ENCODE measurements at regions not wholly inside any gene's neighbourhood (a gene's known extent, or its start where the extent isn't known, plus 50 kb on each side); places are given as distances from the start of the nearest gene placed in this dataset.

- TF ChIP-seq CHD1 (IDR thresholded peaks at IDR 0.05; ENCODE audit: low read depth, low read length) (no peak), MXI1 (IDR thresholded peaks at IDR 0.05; ENCODE audit: borderline replicate concordance, low read depth, low read length) (no peak), POLR2A (IDR thresholded peaks at IDR 0.05; ENCODE audit: low read depth, low read length) (no peak), CEBPB (IDR thresholded peaks at IDR 0.05; ENCODE audit: low read depth, low read length) (no peak), FOS (IDR thresholded peaks at IDR 0.05; ENCODE audit: low read depth, low read length) (no peak), ELK1 (IDR thresholded peaks at IDR 0.05; ENCODE audit: borderline replicate concordance, low read depth, low read length) (no peak), RFX5 (IDR thresholded peaks at IDR 0.05; ENCODE audit: low read depth, low read length) (no peak), RCOR1 (IDR thresholded peaks at IDR 0.05; ENCODE audit: insufficient replicate concordance, low read length) (no peak), BHLHE40 (IDR thresholded peaks at IDR 0.05; ENCODE audit: low read depth, low read length) (no peak), MAZ (IDR thresholded peaks at IDR 0.05; ENCODE audit: borderline replicate concordance, low read depth, low read length) (no peak)
- CTCF ChIA-PET: no interaction called here
- no TSS peak for BruUV-seq (replicated peaks)
Measured at GRCh38 chr4:52241916-52242315, 190.8 kb downstream of the SPATA18 start.

More at GRCh38 chr4:52241916-52242315, 190.8 kb downstream of the SPATA18 start:
- no peak overlapping the region for H3K18ac ChIP-seq (ENCODE audit: low read depth, low read length)
- ATAC-seq (ENCODE audit: low read depth): no peak
- H3K9me3 ChIP-seq (ENCODE audit: control insufficient read depth, insufficient read depth, low read length): no peaks in the 10 kb centered on the region
- POLR2A ChIA-PET (ENCODE audit: unreplicated experiment): no interaction called here
- no peak overlapping the region for H3K23ac ChIP-seq (ENCODE audit: low read depth, low read length)
- no peak overlapping the region for H2AFZ ChIP-seq (replicated peaks; ENCODE audit: low read length, poor library complexity)
- no peak overlapping the region for H3K14ac ChIP-seq (replicated peaks; ENCODE audit: low read depth, low read length)
- H3K9ac ChIP-seq (ENCODE audit: low read depth, low read length): no peak overlapping the region
- H3K79me1 ChIP-seq (ENCODE audit: low read depth in 1 of 2, low read length in 2 of 2): no peaks in the 10 kb centered on the region
- intact Hi-C loops (cut with micrococcal nuclease): no loop called here
- no peak overlapping the region for H3K4me3 ChIP-seq (ENCODE audit: insufficient read depth, low read depth, low read length)
- H3K27ac ChIP-seq (ENCODE audit: insufficient read depth, low read length): no peak overlapping the region
- in situ Hi-C loops (cut with MboI; ENCODE audit: low sequenced_read_pairs): no loop called here
- no peak overlapping the region for H2AK9ac ChIP-seq (replicated peaks; ENCODE audit: low read depth, low read length, poor library complexity)
- dilution Hi-C loops (cut with HindIII; ENCODE audit: low sequenced_read_pairs, unreplicated experiment): no loop called here
- no peak overlapping the region for H2BK20ac ChIP-seq (ENCODE audit: low read depth, low read length)
- no peaks in the 10 kb centered on the region for H4K20me1 ChIP-seq (ENCODE audit: insufficient read depth, low read length)
- no peak overlapping the region for H3K4ac ChIP-seq (ENCODE audit: low read depth, low read length)
- H3K27me3 ChIP-seq (ENCODE audit: control insufficient read depth, insufficient read depth, low read length): no peaks in the 10 kb centered on the region
- H4K5ac ChIP-seq (ENCODE audit: low read depth, low read length): no peak overlapping the region
- H2BK15ac ChIP-seq (ENCODE audit: low read depth, low read length): no peak overlapping the region
- no peak overlapping the region for H3K4me2 ChIP-seq (ENCODE audit: low read depth, low read length)
- H3K9me1 ChIP-seq (ENCODE audit: insufficient read depth, low read length): no peaks in the 10 kb centered on the region
- no peak overlapping the region for H4K91ac ChIP-seq (ENCODE audit: insufficient read depth, low read depth, low read length)
- no peak overlapping the region for H2AK5ac ChIP-seq (ENCODE audit: low read depth, low read length)
- H3K56ac ChIP-seq (ENCODE audit: extremely low read depth, insufficient read depth, low read length): no peak overlapping the region
- H4K8ac ChIP-seq (ENCODE audit: low read depth in 2 of 2, low read length in 2 of 2): no peak overlapping the region
- no peaks in the 10 kb centered on the region for H3K4me1 ChIP-seq (ENCODE audit: control insufficient read depth, insufficient read depth, low read length)
- no peak overlapping the region for H2BK120ac ChIP-seq (ENCODE audit: low read depth, low read length)
- no peak for DNase-seq
- H2BK5ac ChIP-seq (ENCODE audit: low read depth, low read length, poor library complexity, severe bottlenecking): no peak overlapping the region
- no peaks in the 10 kb centered on the region for H3K36me3 ChIP-seq (ENCODE audit: control insufficient read depth, insufficient read depth, low read length)
